ENCODE measurements at regions not wholly inside any gene's neighbourhood (a gene's known extent, or its start where the extent isn't known, plus 50 kb on each side); places are given as distances from the start of the nearest gene placed in this dataset.

DNA sequence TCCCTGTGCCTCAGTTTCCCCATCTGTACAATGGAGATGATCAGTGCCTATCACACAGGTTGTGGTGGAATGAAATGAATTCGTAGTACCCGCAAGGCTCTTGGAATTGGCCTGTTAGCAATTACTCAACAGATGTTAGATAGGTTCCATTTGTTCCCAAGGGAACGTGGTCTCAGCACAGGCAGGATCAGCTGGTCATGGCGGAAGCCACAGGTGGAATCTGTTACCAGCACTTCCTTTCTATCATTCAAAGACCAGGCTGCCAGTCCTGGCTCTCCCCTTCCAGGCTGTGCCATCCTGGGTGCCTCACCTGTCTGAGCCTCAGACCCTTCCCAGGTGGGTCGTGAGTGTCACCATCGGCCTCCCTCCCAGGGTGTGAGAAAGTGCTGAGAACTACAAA lies 61.5 kb downstream of the FBXO2 start:
- TF ChIP-seq MYBL2 (CRISPR knock-in tag; IDR thresholded peaks at IDR 0.05), result no peak
- TF ChIP-seq, protein P1, sequence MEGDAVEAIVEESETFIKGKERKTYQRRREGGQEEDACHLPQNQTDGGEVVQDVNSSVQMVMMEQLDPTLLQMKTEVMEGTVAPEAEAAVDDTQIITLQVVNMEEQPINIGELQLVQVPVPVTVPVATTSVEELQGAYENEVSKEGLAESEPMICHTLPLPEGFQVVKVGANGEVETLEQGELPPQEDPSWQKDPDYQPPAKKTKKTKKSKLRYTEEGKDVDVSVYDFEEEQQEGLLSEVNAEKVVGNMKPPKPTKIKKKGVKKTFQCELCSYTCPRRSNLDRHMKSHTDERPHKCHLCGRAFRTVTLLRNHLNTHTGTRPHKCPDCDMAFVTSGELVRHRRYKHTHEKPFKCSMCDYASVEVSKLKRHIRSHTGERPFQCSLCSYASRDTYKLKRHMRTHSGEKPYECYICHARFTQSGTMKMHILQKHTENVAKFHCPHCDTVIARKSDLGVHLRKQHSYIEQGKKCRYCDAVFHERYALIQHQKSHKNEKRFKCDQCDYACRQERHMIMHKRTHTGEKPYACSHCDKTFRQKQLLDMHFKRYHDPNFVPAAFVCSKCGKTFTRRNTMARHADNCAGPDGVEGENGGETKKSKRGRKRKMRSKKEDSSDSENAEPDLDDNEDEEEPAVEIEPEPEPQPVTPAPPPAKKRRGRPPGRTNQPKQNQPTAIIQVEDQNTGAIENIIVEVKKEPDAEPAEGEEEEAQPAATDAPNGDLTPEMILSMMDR (IDR thresholded peaks at IDR 0.05), result no peak
- TF ChIP-seq TCF7 (CRISPR knock-in tag; IDR thresholded peaks at IDR 0.05; ENCODE audit: low read depth), result no peak
- TF ChIP-seq NR1H2 (CRISPR knock-in tag; IDR thresholded peaks at IDR 0.05), result no peak
- no peak for TF ChIP-seq FOXJ3 (CRISPR knock-in tag; IDR thresholded peaks at IDR 0.05; ENCODE audit: borderline replicate concordance)
- TF ChIP-seq ZNF121 (CRISPR knock-in tag; IDR thresholded peaks at IDR 0.05), result no peak
- no peak for TF ChIP-seq MXD4 (CRISPR knock-in tag; IDR thresholded peaks at IDR 0.05; ENCODE audit: borderline replicate concordance)
